GM18502 (cell line): ENCODE measurements at regions not wholly inside any gene's neighbourhood (a gene's known extent, or its start where the extent isn't known, plus 50 kb on each side); places are given as distances from the start of the nearest gene placed in this dataset.

Experiments
- ATAC-seq: cut with Tn5 transposase; IDR thresholded peaks from one replicate; pipeline ENCODE4 v1.9.1; 2021; ENCODE audit warnings: mild to moderate bottlenecking; ENCODE audit not compliant: unreplicated experiment, poor library complexity

GRCh38 chr2:200013906-200014305, 58.5 kb downstream of the MAIP1 start:
- ATAC-seq: no peak

DNA sequence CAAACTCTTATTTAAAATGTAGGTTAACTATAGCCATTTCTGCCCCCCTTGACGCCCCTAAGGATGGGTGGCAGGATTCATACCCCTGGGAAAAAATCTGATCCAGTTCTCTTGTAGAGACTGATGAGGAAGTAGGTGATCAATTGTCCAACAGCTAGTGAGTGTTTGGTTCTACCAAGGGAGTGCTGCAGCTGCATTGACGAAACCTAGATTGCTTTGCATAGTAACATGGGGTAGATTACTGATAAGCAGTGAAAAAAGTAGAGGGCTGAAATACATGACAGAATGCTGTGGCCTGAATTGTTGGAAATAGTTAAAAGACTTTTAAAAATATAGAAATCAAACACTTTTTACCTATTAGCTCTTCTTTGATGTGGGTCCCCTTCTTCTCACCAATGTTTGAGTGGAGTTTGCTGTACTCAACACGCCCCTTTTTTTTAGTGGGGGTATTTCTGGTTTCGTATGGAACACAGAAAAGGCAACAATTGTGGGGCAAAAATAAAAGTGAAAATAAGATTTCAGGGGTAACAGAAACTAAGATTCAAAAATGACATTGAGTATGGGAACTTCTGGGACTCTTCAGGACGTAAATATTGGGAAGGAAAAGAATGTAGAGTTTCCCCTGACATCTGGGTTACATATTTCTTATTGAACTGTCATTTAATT, 66.2 kb downstream of the MAIP1 start:
- ATAC-seq: no peak

GRCh38 chr2:200022511-200022910, 67.1 kb downstream of the MAIP1 start:
- ATAC-seq: no peak

GRCh38 chr2:200023570-200023969, 68.2 kb downstream of the MAIP1 start:
- no peak for ATAC-seq

GRCh38 chr2:200025717-200026116, 70.3 kb downstream of the MAIP1 start:
- no peak for ATAC-seq

- ATAC-seq: no peak
Measured at GRCh38 chr2:200026332-200027230, 71.2 kb downstream of the MAIP1 start.

DNA sequence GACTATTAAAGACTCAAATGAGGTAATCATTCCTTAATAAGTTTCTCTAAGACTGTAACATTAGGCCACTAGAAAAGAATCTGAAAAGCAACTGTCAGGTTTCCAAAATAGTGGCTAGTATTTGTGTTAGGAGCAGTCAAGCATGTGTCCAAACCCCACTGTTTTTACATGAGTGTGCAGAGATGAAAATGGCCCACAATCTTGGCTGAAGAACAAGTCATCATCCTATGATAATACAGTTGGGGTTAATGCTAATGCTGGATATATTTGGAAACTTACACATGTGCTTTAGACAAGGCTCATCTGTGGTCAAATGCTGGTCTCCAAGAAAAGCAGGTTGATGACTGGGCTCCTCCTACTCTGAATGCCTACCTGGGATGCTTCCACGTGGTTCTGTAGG, 73.6 kb downstream of the MAIP1 start:
- no peak for ATAC-seq

GRCh38 chr2:200032895-200033294, 77.5 kb downstream of the MAIP1 start:
- no peak for ATAC-seq

GRCh38 chr2:200033929-200034328, 78.5 kb downstream of the MAIP1 start:
- ATAC-seq: no peak

DNA sequence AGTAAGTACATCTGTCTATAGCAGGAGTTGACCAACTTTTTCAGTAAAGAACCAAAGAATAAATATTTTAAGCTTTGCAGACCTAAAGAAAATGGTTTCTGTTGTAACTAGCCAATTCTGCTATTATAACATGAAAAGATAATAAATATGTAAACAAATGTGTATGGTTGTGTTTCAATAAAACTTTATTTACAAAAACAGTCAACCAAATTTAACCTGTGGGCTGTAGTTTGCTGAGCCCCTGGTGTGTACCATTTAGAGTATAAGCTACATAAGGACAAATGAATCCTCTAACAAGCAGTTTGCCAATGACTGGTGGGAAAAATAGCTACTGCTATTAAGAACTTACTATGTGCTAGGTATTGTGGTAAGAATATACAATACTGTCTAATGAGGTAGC, 79.4 kb downstream of the MAIP1 start:
- ATAC-seq: no peak

- ATAC-seq: no peak
Measured at GRCh38 chr2:200039724-200040650, 84.6 kb downstream of the MAIP1 start.

- no peak for ATAC-seq
Measured at GRCh38 chr2:200040831-200041230, 85.4 kb downstream of the MAIP1 start.

GRCh38 chr2:200041639-200042038, 86.3 kb downstream of the MAIP1 start:
- ATAC-seq: no peak

DNA sequence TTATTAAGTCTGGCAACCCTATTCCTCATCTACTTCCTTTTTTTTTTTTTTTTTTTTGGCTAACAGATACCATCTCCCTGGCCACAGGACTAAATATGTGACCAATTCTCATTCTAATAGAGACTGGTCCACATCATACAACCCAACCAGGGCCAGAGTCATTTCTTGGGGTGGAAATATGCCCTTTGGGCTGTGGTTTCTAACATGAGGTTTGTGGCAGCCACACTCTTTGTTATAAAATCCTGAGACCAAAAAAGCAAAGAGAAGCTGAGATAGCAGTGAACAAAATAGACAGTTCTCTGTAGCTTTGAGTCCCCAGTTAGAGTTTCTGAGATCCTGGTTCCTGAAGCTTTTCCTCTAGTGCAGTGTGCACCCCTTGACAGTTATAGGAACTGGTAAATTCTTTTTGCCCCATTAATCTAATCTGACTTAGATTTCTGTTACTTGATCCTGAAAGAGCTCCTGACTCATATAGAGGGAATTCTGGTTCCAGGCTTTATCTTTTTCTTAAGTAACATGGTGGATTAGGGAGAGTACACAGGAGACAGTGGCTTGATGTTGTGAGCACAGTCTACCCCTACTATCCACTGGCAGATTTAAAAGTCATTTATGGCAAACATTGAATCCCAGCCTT, 86.8 kb downstream of the MAIP1 start:
- no peak for ATAC-seq

- ATAC-seq: no peak
Measured at GRCh38 chr2:200042944-200043343, 87.6 kb downstream of the MAIP1 start.

DNA sequence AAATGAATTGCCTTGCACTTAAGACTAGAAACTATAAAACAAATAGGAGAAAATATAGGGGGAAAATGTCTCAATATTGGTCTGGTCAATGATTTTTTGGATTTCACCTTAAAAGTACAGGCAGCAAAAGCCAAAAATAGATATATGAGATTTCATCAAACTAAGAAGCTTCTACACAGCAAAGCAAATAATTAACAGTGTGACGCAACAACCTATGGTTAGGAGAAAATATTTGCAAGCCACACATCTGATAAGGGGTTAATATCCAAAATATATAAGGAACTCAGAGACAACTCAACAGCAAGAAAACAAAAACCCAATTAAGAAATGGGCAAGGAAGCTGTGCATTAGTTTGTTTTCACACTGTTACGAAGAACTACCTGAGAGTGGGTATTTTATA, 89.1 kb downstream of the MAIP1 start:
- no peak for ATAC-seq

GRCh38 chr2:200048421-200048820, 93.0 kb downstream of the MAIP1 start:
- ATAC-seq: no peak

- ATAC-seq: no peak
Measured at GRCh38 chr2:200049086-200049485, 93.7 kb downstream of the MAIP1 start.

DNA sequence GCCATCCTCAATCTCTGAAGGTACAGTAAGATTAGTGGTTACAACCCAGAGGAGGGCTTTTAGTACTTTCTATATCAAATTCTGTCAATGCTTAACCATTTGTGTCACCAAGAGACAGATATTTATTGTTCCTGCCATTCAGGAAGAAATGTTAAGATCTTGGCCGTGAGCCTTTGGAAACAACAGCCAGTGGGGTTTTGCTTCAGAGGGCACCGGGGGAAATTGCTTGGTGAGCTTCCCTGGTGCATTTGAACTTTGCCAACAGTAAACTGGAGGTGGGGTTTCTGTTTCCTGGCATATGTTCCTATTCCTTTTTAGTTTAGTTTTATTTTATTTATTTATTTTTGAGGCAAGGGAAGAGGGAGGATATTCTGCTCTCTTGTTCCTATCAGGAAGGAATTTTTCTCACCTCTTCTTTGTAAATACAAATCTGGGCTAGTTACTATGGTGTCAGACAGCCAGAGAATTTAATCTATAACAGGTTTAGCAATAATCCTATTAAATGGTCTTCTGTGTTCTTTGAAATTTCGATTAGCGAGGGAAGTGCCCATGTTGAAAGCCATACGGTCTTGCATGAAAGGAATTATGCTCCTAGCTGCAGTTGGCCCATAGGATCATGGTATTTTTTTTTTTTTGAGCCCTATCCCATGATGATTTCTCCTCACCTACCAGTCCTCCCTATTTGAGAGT, 95.7 kb downstream of the MAIP1 start:
- no peak for ATAC-seq

GRCh38 chr2:200051611-200051945, 96.2 kb downstream of the MAIP1 start:
- ATAC-seq: no peak
